Retinal pigment epithelial cell (primary cell): ENCODE measurements at regions not wholly inside any gene's neighbourhood (a gene's known extent, or its start where the extent isn't known, plus 50 kb on each side); places are given as distances from the start of the nearest gene placed in this dataset.

Experiments used
- DNase-seq: peaks from one replicate; pipeline ENCODE4 v3.0.0-alpha.2; 2010; ENCODE audit warnings: low read depth
- H3K4me3 ChIP-seq: 2 replicates; pipeline ENCODE4 v1.5.1; 2011; ENCODE audit warnings: mild to moderate bottlenecking, low read length, control low read depth, moderate library complexity
- CTCF ChIP-seq: conservative IDR thresholded peaks from 2 replicates; pipeline ENCODE4 v1.5.1; 2011; ENCODE audit warnings: low read depth, low read length, control low read depth, inconsistent platforms

GRCh38 chr22:49182416-49182815 is 645.3 kb downstream of the BRD1 start:
- no peak for TF ChIP-seq CTCF
- DNase-seq, result no peak
- H3K4me3 ChIP-seq, result no peak overlapping the region

GRCh38 chr22:49181942-49182341 is 645.7 kb downstream of the BRD1 start:
- H3K4me3 ChIP-seq, result no peak overlapping the region
- no peak for DNase-seq
- TF ChIP-seq CTCF, result no peak

GRCh38 chr22:49181431-49181830 is 646.2 kb downstream of the BRD1 start:
- no peak for DNase-seq
- no peak for TF ChIP-seq CTCF
- H3K4me3 ChIP-seq, result no peak overlapping the region

GRCh38 chr22:49180683-49181024 is 647.0 kb downstream of the BRD1 start:
- DNase-seq, result no peak
- no peak for TF ChIP-seq CTCF
- no peak overlapping the region for H3K4me3 ChIP-seq

- no peak overlapping the region for H3K4me3 ChIP-seq
- no peak for DNase-seq
- no peak for TF ChIP-seq CTCF
These were observed 647.6 kb downstream of the BRD1 start for GRCh38 chr22:49179886-49180682.

GRCh38 chr22:49179175-49179574 is 648.5 kb downstream of the BRD1 start:
- DNase-seq, result no peak
- no peak overlapping the region for H3K4me3 ChIP-seq
- no peak for TF ChIP-seq CTCF

- no peak overlapping the region for H3K4me3 ChIP-seq
- DNase-seq, result no peak
- no peak for TF ChIP-seq CTCF
These were observed 649.2 kb downstream of the BRD1 start for GRCh38 chr22:49178246-49179005.
